ENCODE measurements at regions not wholly inside any gene's neighbourhood (a gene's known extent, or its start where the extent isn't known, plus 50 kb on each side); places are given as distances from the start of the nearest gene placed in this dataset.
"Not testable (repeated sequence)": the region's sequence is repeated elsewhere in the genome, so short reads cannot be mapped to it uniquely, and the experiment has no call there.

DNA sequence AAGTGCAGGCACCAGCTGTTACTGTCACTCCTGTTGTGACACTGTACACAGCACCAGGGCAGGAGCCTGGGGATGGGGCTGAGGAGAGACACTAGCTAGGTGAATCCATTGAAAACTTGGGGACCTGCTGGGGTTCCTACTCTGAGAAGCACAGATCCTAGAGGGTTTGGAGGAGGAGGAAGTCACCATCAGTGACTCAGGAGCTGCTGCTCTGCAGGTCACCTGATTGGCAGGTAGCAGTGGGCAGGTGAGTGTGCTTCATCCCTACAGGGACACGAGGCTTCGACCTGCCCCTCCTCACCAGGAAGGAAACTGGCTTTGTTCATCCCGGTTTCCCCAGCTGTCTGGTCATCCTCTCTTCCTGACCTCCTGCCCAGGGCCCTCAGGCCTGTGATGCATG lies 491.6 kb downstream of the TMEM121 start:
- H2BK120ac ChIP-seq (ENCODE audit: insufficient read depth, low read length, poor library complexity); H3K36me3 ChIP-seq (ENCODE audit: control insufficient read depth in 1 of 2, insufficient read depth in 2 of 2, low read length in 2 of 2); H3K14ac ChIP-seq (ENCODE audit: low read length); H3K9ac ChIP-seq (ENCODE audit: low read length); H3K4me2 ChIP-seq (ENCODE audit: low read length); H3K9me3 ChIP-seq (ENCODE audit: insufficient read depth, low read depth, low read length); H3K79me1 ChIP-seq (ENCODE audit: low read length); H3K4me3 ChIP-seq (ENCODE audit: low read depth, low read length); H3K23ac ChIP-seq (ENCODE audit: low read length); H2BK5ac ChIP-seq (ENCODE audit: low read depth, low read length, poor library complexity); H3K4me1 ChIP-seq (ENCODE audit: control insufficient read depth in 1 of 2, insufficient read depth in 2 of 2, low read length in 2 of 2); H4K8ac ChIP-seq (ENCODE audit: low read depth, low read length); H4K12ac ChIP-seq (ENCODE audit: low read depth, low read length); H3K79me2 ChIP-seq (ENCODE audit: control insufficient read depth, insufficient read depth, low read length, poor library complexity); H3K27ac ChIP-seq (ENCODE audit: low read depth, low read length); H2AK5ac ChIP-seq (ENCODE audit: low read length); DNase-seq; H2AFZ ChIP-seq (ENCODE audit: insufficient read depth, low read length, poor library complexity); H3K27me3 ChIP-seq (ENCODE audit: insufficient read depth, low read length); H4K91ac ChIP-seq (ENCODE audit: low read depth, low read length); H3K4ac ChIP-seq (ENCODE audit: low read depth, low read length); H3K18ac ChIP-seq (ENCODE audit: low read length); H2BK12ac ChIP-seq (ENCODE audit: low read length): not testable (repeated sequence)
- no CpG with 5 or more reads among the region's 3 CpGs for WGBS (ENCODE audit: extremely low coverage, insufficient coverage, insufficient read length)

DNA sequence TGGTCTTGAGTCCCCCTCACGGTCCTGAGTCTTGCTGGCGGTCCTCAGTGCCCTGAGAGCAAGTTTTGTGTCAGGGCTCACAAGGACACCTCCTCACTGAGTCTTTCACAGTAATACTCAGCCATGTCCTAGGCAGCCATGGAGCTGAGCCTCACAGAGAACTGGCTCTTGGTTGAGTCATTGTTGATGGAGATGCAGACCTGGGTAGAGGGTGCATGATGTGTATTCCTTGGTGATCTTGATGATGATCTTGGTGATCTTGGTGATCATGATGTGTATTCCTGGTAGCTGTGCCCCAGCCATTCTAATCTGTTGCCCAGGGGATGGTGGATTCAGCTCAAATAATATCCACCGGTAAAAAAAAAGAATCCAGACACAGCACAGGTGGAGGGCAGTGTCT lies 495.4 kb downstream of the TMEM121 start:
- H2BK5ac ChIP-seq (ENCODE audit: low read depth, low read length, poor library complexity): no peak overlapping the region
- no peak overlapping the region for H2AK5ac ChIP-seq (ENCODE audit: low read length)
- H4K12ac ChIP-seq (ENCODE audit: low read depth, low read length): no peak overlapping the region
- H3K79me2 ChIP-seq (ENCODE audit: control insufficient read depth, insufficient read depth, low read length, poor library complexity): no peaks in the 10 kb centered on the region
- no peak overlapping the region for H4K91ac ChIP-seq (ENCODE audit: low read depth, low read length)
- no peaks in the 10 kb centered on the region for H3K36me3 ChIP-seq (ENCODE audit: control insufficient read depth in 1 of 2, insufficient read depth in 2 of 2, low read length in 2 of 2)
- no peak overlapping the region for H2BK120ac ChIP-seq (ENCODE audit: insufficient read depth, low read length, poor library complexity)
- H3K14ac ChIP-seq (ENCODE audit: low read length): no peak overlapping the region
- H3K23ac ChIP-seq (ENCODE audit: low read length): no peak overlapping the region
- H3K4me2 ChIP-seq (ENCODE audit: low read length): no peak overlapping the region
- WGBS (ENCODE audit: extremely low coverage, insufficient coverage, insufficient read length): no CpG with 5 or more reads among the region's 3 CpGs
- no peaks in the 10 kb centered on the region for H3K4me1 ChIP-seq (ENCODE audit: control insufficient read depth in 1 of 2, insufficient read depth in 2 of 2, low read length in 2 of 2)
- H4K8ac ChIP-seq (ENCODE audit: low read depth, low read length): no peak overlapping the region
- no peak overlapping the region for H3K4ac ChIP-seq (ENCODE audit: low read depth, low read length)
- peaks cover 15% of the 10 kb centered on the region for H3K9me3 ChIP-seq (ENCODE audit: insufficient read depth, low read depth, low read length)
- no peak overlapping the region for H2AFZ ChIP-seq (ENCODE audit: insufficient read depth, low read length, poor library complexity)
- no peak overlapping the region for H3K9ac ChIP-seq (ENCODE audit: low read length)
- H3K18ac ChIP-seq (ENCODE audit: low read length): no peak overlapping the region
- H3K79me1 ChIP-seq (ENCODE audit: low read length): no peaks in the 10 kb centered on the region
- no peak for DNase-seq
- no peak overlapping the region for H3K27ac ChIP-seq (ENCODE audit: low read depth, low read length)
- no peak overlapping the region for H2BK12ac ChIP-seq (ENCODE audit: low read length)
- no peaks in the 10 kb centered on the region for H3K27me3 ChIP-seq (ENCODE audit: insufficient read depth, low read length)
- H3K4me3 ChIP-seq (ENCODE audit: low read depth, low read length): no peak overlapping the region

DNA sequence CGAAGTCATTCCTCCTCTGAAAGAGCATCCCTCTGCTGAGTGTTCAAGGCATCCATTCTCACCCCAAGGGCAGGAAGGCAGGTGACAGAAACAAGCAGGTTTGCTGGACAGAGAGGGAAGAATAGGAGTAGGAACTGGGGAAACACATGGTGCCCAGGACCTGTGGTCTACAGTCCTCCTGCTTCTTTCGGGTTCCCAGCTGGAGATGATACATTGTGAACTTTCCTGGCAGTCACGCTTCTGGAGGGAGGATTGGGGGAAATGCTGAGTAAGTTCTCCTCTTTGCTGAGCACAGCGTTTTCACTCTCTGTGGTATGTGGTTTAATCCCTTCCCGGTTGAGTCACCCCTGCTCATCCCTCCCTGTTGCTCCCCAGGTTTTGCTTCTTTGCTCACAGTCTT lies 496.3 kb downstream of the TMEM121 start:
- DNase-seq; H3K4me3 ChIP-seq (ENCODE audit: low read depth, low read length); H2AK5ac ChIP-seq (ENCODE audit: low read length); H3K14ac ChIP-seq (ENCODE audit: low read length); H4K12ac ChIP-seq (ENCODE audit: low read depth, low read length); H3K4me1 ChIP-seq (ENCODE audit: control insufficient read depth in 1 of 2, insufficient read depth in 2 of 2, low read length in 2 of 2); H3K23ac ChIP-seq (ENCODE audit: low read length); H2BK12ac ChIP-seq (ENCODE audit: low read length); H3K27ac ChIP-seq (ENCODE audit: low read depth, low read length); H3K36me3 ChIP-seq (ENCODE audit: control insufficient read depth in 1 of 2, insufficient read depth in 2 of 2, low read length in 2 of 2); H4K8ac ChIP-seq (ENCODE audit: low read depth, low read length); H3K9ac ChIP-seq (ENCODE audit: low read length); H2AFZ ChIP-seq (ENCODE audit: insufficient read depth, low read length, poor library complexity); H3K79me2 ChIP-seq (ENCODE audit: control insufficient read depth, insufficient read depth, low read length, poor library complexity); H4K91ac ChIP-seq (ENCODE audit: low read depth, low read length); H2BK120ac ChIP-seq (ENCODE audit: insufficient read depth, low read length, poor library complexity); H2BK5ac ChIP-seq (ENCODE audit: low read depth, low read length, poor library complexity); H3K18ac ChIP-seq (ENCODE audit: low read length); H3K27me3 ChIP-seq (ENCODE audit: insufficient read depth, low read length); H3K79me1 ChIP-seq (ENCODE audit: low read length); H3K4ac ChIP-seq (ENCODE audit: low read depth, low read length); H3K4me2 ChIP-seq (ENCODE audit: low read length): not testable (repeated sequence)
- WGBS (ENCODE audit: extremely low coverage, insufficient coverage, insufficient read length): no CpG with 5 or more reads among the region's 5 CpGs
- peaks cover 15% of the 10 kb centered on the region for H3K9me3 ChIP-seq (ENCODE audit: insufficient read depth, low read depth, low read length)

DNA sequence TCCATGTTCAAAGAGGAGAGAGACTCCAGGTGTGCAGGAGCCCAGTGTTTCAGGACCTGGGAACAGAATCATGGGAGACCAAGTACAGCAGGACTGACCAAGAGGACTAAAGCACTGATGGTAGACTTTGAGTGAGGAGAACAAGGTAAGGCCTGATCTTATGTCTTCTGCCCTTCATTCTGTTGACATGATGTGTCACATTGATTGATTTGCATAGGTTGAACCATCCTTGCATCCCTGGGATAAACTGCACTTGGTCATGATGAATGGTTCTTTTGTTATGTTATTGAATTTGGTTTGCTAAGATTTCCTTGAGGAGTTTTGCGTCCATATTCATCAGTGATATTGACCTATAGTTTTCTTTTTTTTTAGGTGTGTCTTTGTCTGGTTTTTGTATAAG lies 497.0 kb downstream of the TMEM121 start:
- Histone ChIP-seq H3K4ac (ENCODE audit: low read depth, low read length) (no peak overlapping the region), H2AFZ (ENCODE audit: insufficient read depth, low read length, poor library complexity) (no peak overlapping the region), H2BK12ac (ENCODE audit: low read length) (no peak overlapping the region), H3K9ac (ENCODE audit: low read length) (no peak overlapping the region), H3K14ac (ENCODE audit: low read length) (no peak overlapping the region), H3K36me3 (ENCODE audit: control insufficient read depth in 1 of 2, insufficient read depth in 2 of 2, low read length in 2 of 2) (no peaks in the 10 kb centered on the region), H3K18ac (ENCODE audit: low read length) (no peak overlapping the region), H4K8ac (ENCODE audit: low read depth, low read length) (no peak overlapping the region), H3K9me3 (ENCODE audit: insufficient read depth, low read depth, low read length) (peaks cover 11% of the 10 kb centered on the region), H3K4me3 (ENCODE audit: low read depth, low read length) (no peak overlapping the region), H2AK5ac (ENCODE audit: low read length) (no peak overlapping the region), H2BK5ac (ENCODE audit: low read depth, low read length, poor library complexity) (no peak overlapping the region), H2BK120ac (ENCODE audit: insufficient read depth, low read length, poor library complexity) (no peak overlapping the region), H4K12ac (ENCODE audit: low read depth, low read length) (no peak overlapping the region), H3K27me3 (ENCODE audit: insufficient read depth, low read length) (no peaks in the 10 kb centered on the region), H3K4me2 (ENCODE audit: low read length) (no peak overlapping the region), H3K4me1 (ENCODE audit: control insufficient read depth in 1 of 2, insufficient read depth in 2 of 2, low read length in 2 of 2) (no peaks in the 10 kb centered on the region), H3K27ac (ENCODE audit: low read depth, low read length) (no peak overlapping the region), H4K91ac (ENCODE audit: low read depth, low read length) (no peak overlapping the region), H3K79me1 (ENCODE audit: low read length) (no peaks in the 10 kb centered on the region), H3K79me2 (ENCODE audit: control insufficient read depth, insufficient read depth, low read length, poor library complexity) (no peaks in the 10 kb centered on the region), H3K23ac (ENCODE audit: low read length) (no peak overlapping the region)
- WGBS (ENCODE audit: extremely low coverage, insufficient coverage, insufficient read length): no CpG with 5 or more reads among the region's 1 CpG
- DNase-seq: no peak
